HFFc6 (cell line): ENCODE measurements at regions not wholly inside any gene's neighbourhood (a gene's known extent, or its start where the extent isn't known, plus 50 kb on each side); places are given as distances from the start of the nearest gene placed in this dataset.

Experiments
- DNase-seq: peaks from one replicate; pipeline ENCODE4 v3.0.0-alpha.2; 2018
- H3K27ac Mint-ChIP-seq: 2 replicates; pipeline ENCODE4 v1.8.0; 2020; ENCODE audit warnings: mild to moderate bottlenecking, mixed read lengths
- H3K27me3 Mint-ChIP-seq: 2 replicates; pipeline ENCODE4 v1.8.0; 2021; ENCODE audit warnings: mild to moderate bottlenecking, moderate library complexity, mixed read lengths; ENCODE audit not compliant: insufficient read depth
- H3K36me3 Mint-ChIP-seq: 2 replicates; pipeline ENCODE4 v1.8.0; 2021; ENCODE audit warnings: low read depth, mixed read lengths
- H3K4me1 Mint-ChIP-seq: 2 replicates; pipeline ENCODE4 v1.8.0; 2020; ENCODE audit warnings: low read depth, mixed read lengths
- H3K4me3 Mint-ChIP-seq: 2 replicates; pipeline ENCODE4 v1.8.0; 2020; ENCODE audit warnings: mild to moderate bottlenecking, moderate library complexity, mixed read lengths
- H3K9me3 Mint-ChIP-seq: 2 replicates; pipeline ENCODE4 v1.8.0; 2020; ENCODE audit warnings: mild to moderate bottlenecking, mixed read lengths
- TF ChIP-seq, protein P1 (sequence below): fragments of 200-600 bp; sonication (generic); IDR thresholded peaks from 2 replicates; pipeline ENCODE4 v1.5.0; 2021; ENCODE audit warnings: antibody characterized with exemption, mild to moderate bottlenecking

DNA sequence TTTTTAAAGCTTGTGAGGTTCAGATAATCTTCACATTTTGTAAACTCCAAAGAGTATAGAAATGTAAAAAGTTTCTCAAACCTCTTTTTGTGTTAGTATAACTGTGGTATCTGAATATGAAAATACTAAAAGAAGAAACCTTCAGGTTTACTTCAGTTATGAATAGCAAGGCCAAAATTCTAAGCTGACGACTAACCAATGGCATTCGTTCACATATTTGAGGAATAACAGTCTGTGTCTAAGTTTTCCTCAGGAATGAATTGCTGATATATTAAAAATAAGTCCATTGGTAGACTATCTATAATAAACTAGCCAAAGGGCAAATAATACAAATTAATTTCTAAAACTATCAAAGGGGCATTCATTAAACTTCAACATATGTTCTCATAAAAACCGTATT lies 206.0 kb downstream of the CXCL12 start:
- Mint-ChIP-seq H3K36me3 (no peaks in the 10 kb centered on the region), H3K4me1 (peaks cover 46% of the 10 kb centered on the region), H3K27me3 (peaks cover 2% of the 10 kb centered on the region), H3K27ac (no peak overlapping the region), H3K9me3 (no peaks in the 10 kb centered on the region), H3K4me3 (no peak overlapping the region)
- DNase-seq = no peak
- TF ChIP-seq, protein P1, sequence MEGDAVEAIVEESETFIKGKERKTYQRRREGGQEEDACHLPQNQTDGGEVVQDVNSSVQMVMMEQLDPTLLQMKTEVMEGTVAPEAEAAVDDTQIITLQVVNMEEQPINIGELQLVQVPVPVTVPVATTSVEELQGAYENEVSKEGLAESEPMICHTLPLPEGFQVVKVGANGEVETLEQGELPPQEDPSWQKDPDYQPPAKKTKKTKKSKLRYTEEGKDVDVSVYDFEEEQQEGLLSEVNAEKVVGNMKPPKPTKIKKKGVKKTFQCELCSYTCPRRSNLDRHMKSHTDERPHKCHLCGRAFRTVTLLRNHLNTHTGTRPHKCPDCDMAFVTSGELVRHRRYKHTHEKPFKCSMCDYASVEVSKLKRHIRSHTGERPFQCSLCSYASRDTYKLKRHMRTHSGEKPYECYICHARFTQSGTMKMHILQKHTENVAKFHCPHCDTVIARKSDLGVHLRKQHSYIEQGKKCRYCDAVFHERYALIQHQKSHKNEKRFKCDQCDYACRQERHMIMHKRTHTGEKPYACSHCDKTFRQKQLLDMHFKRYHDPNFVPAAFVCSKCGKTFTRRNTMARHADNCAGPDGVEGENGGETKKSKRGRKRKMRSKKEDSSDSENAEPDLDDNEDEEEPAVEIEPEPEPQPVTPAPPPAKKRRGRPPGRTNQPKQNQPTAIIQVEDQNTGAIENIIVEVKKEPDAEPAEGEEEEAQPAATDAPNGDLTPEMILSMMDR = no peak

DNA sequence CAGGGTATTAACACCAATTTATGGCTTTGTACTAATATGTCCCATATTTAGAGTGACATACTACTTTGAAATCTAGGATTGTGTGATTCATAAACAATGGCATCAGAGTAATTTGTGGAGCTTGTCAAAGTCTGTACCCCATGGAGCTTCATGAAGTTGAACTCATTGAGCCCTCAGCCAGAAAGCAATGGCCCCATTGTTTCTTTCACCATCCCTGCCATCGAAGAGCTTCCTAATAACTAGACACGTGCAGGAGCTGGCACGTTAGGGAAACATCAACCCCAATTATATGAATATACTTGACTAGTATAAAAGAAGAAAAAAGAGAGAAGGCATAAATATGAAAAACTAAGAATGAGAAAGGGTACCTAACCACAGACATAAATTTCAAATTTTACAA lies 206.6 kb downstream of the CXCL12 start:
- H3K4me3 Mint-ChIP-seq = no peak overlapping the region
- no peak for DNase-seq
- H3K36me3 Mint-ChIP-seq = no peaks in the 10 kb centered on the region
- H3K27ac Mint-ChIP-seq = no peak overlapping the region
- TF ChIP-seq, protein P1 = no peak
- H3K27me3 Mint-ChIP-seq = peaks cover 2% of the 10 kb centered on the region
- no peaks in the 10 kb centered on the region for H3K9me3 Mint-ChIP-seq
- peaks cover 46% of the 10 kb centered on the region for H3K4me1 Mint-ChIP-seq

DNA sequence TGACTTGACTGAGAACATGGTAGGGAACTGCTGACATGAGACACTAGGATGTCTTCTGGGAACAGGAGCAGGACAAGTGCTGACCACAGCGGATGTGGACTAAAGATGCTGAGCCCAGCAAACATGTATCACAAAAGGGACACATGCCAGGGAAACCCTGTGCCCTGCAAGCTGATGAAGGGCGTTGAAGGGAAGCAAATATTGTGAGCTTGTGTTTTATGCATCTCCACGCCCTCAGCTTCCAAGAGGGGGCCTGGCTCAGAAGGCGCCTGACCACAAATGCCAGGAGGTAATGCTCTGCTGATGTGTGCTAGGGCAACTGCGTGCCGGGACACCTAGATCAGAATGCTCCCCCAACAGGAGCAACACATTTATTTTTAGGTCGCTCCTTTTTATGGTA lies 207.3 kb downstream of the CXCL12 start:
- no peaks in the 10 kb centered on the region for H3K36me3 Mint-ChIP-seq
- TF ChIP-seq, protein P1 = no peak
- H3K27ac Mint-ChIP-seq = no peak overlapping the region
- no peaks in the 10 kb centered on the region for H3K9me3 Mint-ChIP-seq
- no peaks in the 10 kb centered on the region; the same call in 1 of the 2 replicates for H3K27me3 Mint-ChIP-seq
- H3K4me1 Mint-ChIP-seq = peaks cover 47% of the 10 kb centered on the region
- no peak overlapping the region for H3K4me3 Mint-ChIP-seq
- DNase-seq = no peak

DNA sequence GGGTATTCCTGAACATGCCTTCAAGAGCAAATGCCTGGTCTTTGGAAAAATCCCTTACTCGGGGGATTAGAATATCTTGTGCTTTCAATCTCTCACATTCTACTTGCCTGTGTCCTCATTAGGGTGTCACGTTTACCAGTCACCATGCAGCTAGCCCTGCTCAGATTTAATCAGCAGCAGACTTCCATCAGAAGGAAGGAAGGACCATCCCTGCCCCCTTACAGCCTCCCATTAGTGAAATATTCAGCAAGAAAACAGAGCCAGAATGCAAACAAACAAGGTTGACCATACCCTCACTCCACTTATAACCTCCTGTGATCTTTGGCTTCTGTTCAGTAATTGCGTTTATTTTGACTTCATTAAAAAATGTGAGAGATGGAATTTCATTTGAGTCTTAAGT lies 208.6 kb downstream of the CXCL12 start:
- Mint-ChIP-seq H3K27ac (no peak overlapping the region), H3K9me3 (no peaks in the 10 kb centered on the region), H3K4me1 (peaks cover 47% of the 10 kb centered on the region), H3K36me3 (no peaks in the 10 kb centered on the region), H3K27me3 (peaks cover 1% of the 10 kb centered on the region; the same call in 1 of the 2 replicates), H3K4me3 (no peak overlapping the region)
- TF ChIP-seq, protein P1 = no peak
- no peak for DNase-seq

DNA sequence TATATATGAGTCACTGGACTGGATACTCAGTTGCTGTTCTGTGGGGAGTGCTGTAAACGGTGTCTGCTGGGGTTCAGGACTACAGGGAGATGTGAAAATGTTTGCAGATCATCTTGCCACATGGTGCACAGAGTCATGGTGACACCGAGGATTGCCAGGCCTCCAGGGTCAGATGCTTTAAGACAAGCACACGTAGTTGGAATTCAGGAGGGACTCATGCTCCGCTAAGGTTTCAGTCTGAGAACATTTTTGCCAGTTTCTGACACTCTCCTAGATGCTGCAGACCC lies 211.3 kb downstream of the CXCL12 start:
- H3K4me3 Mint-ChIP-seq = no peak overlapping the region
- peaks cover 21% of the 10 kb centered on the region for H3K4me1 Mint-ChIP-seq
- TF ChIP-seq, protein P1 = no peak
- H3K27me3 Mint-ChIP-seq = peaks cover 2% of the 10 kb centered on the region; the same call in 1 of the 2 replicates
- peak; percentile 23 for DNase-seq
- no peak overlapping the region for H3K27ac Mint-ChIP-seq
- H3K9me3 Mint-ChIP-seq = no peaks in the 10 kb centered on the region
- no peaks in the 10 kb centered on the region for H3K36me3 Mint-ChIP-seq
